Astrocyte of the spinal cord (primary cell): ENCODE measurements at regions not wholly inside any gene's neighbourhood (a gene's known extent, or its start where the extent isn't known, plus 50 kb on each side); places are given as distances from the start of the nearest gene placed in this dataset.

Experiments
- DNase-seq: peaks from one replicate; pipeline ENCODE4 v3.0.0; 2011; ENCODE audit warnings: low read depth, low spot score
- H3K4me3 ChIP-seq: 2 replicates; pipeline ENCODE4 v1.5.1; 2011; ENCODE audit warnings: low read depth, mild to moderate bottlenecking, low read length, moderate library complexity
- in situ Hi-C: cut with HindIII; loops from 2 replicates; pipeline ENCODE4 v1.10.0; 2017; ENCODE audit warnings: low sequenced_read_pairs
- TF ChIP-seq, protein P1 (sequence below): IDR thresholded peaks from 2 replicates; pipeline ENCODE4 v1.5.1; 2012; ENCODE audit warnings: low read depth, mild to moderate bottlenecking, low read length, inconsistent platforms

- H3K4me3 ChIP-seq = no peak overlapping the region
- DNase-seq = no peak
- in situ Hi-C loops = no loop called here
- TF ChIP-seq, protein P1, sequence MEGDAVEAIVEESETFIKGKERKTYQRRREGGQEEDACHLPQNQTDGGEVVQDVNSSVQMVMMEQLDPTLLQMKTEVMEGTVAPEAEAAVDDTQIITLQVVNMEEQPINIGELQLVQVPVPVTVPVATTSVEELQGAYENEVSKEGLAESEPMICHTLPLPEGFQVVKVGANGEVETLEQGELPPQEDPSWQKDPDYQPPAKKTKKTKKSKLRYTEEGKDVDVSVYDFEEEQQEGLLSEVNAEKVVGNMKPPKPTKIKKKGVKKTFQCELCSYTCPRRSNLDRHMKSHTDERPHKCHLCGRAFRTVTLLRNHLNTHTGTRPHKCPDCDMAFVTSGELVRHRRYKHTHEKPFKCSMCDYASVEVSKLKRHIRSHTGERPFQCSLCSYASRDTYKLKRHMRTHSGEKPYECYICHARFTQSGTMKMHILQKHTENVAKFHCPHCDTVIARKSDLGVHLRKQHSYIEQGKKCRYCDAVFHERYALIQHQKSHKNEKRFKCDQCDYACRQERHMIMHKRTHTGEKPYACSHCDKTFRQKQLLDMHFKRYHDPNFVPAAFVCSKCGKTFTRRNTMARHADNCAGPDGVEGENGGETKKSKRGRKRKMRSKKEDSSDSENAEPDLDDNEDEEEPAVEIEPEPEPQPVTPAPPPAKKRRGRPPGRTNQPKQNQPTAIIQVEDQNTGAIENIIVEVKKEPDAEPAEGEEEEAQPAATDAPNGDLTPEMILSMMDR = no peak
Measured at GRCh38 chr13:34640179-34640992, 301.7 kb upstream of the NBEA start.

DNA sequence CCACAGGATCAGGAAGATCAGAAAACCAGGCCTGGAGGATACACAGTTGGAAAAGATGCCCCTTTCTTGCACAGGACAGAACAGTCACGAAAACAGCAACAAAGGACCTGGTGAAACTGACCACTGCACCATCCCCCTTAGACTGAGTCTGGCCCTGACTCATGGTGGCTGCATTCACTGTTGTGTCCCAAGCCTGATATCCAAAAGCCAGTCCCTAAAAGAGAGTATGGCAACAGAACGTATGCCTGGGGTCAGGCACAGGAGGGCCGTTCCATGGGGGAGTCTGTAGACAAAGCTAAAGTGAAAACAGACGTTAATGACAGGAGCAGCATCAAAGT is 301.1 kb upstream of the NBEA start:
- in situ Hi-C loops = no loop called here
- DNase-seq = no peak
- TF ChIP-seq, protein P1 = no peak
- no peak overlapping the region for H3K4me3 ChIP-seq

DNA sequence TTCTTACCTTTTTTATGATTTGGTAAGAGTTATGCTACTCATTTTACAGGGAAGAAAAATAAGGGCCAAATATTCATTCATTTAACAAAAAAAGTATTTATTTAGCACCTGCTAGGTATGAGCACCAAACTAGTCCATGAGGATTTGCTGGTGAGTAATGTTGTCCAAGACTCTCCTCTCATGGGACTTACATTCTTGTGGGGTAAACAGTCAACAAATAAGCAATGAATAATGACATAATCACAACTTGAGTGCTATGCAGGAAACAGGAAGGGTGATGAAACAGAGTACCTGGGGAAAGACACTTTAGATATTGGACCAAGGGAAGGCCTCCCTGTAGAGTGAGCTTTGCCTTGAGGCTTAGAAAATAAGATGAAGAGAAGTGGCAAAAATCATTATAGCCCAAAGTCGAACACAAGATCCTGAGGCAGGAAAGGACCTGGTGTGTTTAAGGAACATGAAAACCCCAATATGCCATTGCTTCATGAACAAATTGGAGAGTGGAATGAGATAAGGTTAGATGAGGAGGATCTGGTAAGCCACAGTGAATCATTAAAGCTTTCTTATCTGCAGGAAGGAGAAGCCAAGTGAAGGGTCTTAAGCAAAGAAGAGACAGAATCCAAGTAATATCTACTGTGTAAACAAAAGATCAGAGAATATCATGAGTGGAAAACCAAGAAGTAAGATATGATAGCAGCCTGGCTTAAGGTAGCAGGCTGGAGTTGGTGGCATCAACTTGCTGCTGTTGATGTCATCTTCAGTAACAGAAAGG is 294.5 kb upstream of the NBEA start:
- TF ChIP-seq, protein P1 = no peak
- H3K4me3 ChIP-seq = no peak overlapping the region
- DNase-seq = no peak
- in situ Hi-C loops = no loop called here

DNA sequence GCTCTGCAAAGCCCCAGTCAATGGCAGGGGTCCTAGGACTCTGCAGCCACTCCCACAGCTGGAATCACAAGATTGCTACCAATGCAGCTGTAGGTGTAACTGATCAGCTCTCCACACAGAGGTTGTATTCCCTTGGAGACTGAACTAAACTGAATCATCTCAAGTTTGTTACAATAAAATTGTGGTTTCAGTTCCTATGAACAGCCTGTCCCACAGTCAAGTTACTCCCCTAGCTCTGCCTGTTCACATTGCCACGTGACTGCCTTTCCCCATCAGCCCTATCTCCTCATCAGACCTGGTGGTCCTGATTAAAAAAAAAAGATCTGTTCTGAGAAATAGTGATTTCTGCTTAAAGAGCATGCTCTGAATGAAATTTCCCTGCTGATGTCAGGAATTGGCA is 287.9 kb upstream of the NBEA start:
- H3K4me3 ChIP-seq = no peak overlapping the region
- TF ChIP-seq, protein P1 = no peak
- peak; percentile 33 for DNase-seq
- in situ Hi-C loops = no loop called here

DNA sequence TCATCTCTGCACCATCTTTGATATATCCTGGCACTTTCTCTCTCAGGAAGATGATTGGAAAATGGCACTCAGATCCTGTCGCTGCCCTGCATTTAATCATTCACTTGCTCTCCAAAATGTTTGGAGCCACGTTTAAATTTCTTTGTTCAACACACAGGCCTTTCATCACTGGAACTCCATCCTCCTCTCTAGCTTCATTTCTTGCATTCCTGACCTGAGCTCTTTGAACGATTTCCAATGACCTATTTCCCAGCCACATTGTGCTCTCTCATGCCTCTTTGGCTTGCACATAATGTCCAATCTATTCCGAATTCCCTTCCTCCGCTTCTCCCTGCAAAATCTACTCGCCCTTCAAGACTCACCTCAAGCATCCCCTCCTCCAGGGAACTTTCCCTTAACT is 287.4 kb upstream of the NBEA start:
- TF ChIP-seq, protein P1 = no peak
- DNase-seq = peak; percentile 12
- H3K4me3 ChIP-seq = no peak overlapping the region
- in situ Hi-C loops = no loop called here

- H3K4me3 ChIP-seq = no peak overlapping the region
- DNase-seq = no peak
- TF ChIP-seq, protein P1 = no peak
- in situ Hi-C loops = no loop called here
Measured at GRCh38 chr13:34655554-34655953, 286.5 kb upstream of the NBEA start.
